ENCODE measurements at regions not wholly inside any gene's neighbourhood (a gene's known extent, or its start where the extent isn't known, plus 50 kb on each side); places are given as distances from the start of the nearest gene placed in this dataset.

DNA sequence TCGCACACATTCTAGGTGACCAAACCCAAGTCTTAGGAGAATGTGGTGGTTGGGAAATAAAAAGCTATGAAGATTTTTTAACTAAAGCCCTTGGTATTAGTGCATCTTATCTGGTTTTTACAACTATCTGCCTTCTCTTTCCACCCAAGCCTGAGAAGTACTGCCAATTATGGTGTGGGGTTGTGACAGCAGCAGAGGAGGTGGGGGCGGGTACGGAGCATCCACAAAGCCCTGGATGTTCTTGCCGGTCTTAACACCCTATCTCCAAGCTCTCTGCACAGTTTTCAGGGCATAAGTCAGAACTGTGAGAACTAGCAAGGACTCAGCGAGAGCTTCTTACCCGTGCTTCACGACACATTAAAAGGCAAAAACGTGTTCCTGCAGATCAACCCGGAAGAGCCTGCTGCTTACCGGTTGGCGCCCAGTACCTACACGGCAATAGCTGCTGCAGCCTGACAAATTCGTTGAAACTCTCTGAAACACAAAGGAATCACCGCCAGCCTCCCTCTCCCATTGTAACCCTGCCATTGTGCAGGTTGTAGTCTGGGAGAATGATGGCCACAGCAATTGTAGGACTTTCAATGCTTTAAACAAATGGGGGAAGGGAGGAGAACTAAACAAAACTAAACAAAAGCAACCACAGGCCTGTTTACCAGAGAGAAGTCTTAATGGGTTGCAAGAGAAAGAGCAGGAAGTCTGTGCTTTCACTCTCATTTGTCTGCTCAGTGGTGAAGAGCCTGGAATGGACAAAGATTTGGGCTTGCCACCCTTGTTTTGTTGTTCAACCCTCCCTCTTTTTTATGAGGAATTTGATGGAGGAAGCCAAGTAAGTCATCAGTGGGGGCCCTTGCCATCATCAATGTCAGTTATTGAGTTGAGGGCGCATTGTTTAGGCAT lies 461.0 kb upstream of the JARID2 start:
- no peak for DNase-seq

- no peak for DNase-seq
Measured at GRCh38 chr6:14785493-14785790, 460.4 kb upstream of the JARID2 start.

GRCh38 chr6:14786008-14786407 lies 459.9 kb upstream of the JARID2 start:
- DNase-seq = no peak

DNA sequence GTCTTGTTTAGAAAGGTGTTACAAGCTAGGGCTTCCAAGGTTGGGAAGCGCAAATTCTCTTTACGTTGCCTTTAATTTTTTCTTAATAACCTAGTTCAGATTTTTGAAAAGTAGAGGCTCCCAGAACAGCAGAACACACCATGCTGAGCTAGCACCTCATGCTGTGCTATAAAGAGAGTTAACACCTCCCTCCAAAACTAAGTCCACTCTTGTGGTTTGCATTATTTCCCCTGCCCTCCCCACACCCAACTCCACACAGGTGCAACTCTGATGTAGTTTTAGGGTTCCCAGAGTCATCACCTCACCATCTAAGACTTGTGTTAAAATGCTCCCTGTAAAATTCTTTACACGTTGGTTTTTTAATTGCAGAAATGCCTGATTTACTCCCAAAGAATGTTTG lies 459.4 kb upstream of the JARID2 start:
- DNase-seq = no peak

DNA sequence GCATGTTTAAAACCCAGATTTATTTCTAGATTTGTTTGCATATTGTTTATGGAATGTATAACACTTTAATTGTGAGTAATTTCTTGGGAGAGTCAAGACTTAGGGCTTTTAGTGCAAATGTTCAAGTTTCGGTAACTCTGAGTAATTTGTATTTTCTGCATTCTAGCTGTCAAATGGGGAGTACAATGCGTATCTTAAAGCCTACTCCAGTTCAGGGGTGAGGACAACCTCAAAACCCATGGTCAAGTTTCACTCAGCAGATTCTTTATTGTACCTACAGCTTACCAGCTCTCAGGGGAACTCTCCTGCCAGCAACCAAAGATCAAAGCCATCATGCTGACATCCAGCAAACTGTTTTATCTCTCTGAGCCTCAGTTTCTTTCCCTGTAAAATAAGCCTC lies 458.6 kb upstream of the JARID2 start:
- no peak for DNase-seq

GRCh38 chr6:14787677-14788076 lies 458.2 kb upstream of the JARID2 start:
- no peak for DNase-seq

DNA sequence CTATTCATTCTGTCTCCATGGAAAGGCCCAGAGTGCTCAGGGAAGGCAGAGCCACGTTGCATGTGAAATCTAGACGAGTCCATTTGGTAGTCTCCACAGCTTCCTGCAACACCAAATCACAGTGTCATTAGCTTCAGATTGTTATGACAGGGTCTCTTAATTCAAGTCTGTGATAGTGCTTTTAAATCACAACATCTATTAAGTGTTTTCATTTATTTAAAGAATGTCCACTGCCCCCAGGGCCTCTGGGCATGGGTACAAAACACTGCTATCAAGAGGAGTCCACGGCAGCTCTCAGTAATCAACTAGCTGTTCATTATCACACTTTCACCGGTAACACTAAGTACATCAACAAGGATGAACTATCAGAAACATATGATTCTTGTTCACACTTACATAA lies 455.9 kb upstream of the JARID2 start:
- DNase-seq = no peak

DNA sequence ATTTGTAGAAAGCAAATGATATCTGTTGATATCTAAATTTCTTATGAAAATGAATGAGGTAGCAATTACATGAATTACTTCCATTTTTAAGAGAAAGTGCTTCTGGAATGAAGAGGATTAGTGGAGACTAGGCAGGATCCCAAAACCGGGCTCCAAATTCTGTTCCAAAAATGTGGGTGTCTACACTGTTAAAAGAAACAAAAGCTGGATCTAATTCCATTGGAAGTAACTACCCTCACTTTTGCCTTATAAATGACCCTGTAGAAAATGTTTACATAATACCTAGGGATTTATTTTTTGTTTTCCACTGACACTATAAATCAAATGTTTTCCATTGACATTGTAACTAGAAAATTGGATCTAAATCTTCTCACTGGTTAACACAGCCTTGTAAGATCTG lies 454.9 kb upstream of the JARID2 start:
- DNase-seq = no peak

DNA sequence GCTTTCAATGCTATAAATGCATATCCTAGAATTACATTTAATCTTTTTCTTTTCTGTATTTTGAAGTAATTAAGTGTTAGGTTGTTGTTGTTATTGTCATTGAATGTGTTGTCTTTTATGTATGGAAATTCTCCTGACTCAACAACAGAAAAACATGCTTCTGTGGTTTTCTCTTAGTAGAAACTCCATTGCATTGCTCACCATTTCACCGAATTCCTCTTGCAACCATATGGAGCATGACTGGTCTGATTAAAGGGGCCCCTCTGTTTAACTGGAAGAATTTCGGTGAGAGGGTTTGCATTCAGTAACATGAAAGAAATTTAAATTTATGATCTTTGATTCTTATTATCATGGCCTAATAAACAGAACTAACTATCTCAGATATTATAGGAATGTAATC lies 454.3 kb upstream of the JARID2 start:
- peak; percentile 51 for DNase-seq

DNA sequence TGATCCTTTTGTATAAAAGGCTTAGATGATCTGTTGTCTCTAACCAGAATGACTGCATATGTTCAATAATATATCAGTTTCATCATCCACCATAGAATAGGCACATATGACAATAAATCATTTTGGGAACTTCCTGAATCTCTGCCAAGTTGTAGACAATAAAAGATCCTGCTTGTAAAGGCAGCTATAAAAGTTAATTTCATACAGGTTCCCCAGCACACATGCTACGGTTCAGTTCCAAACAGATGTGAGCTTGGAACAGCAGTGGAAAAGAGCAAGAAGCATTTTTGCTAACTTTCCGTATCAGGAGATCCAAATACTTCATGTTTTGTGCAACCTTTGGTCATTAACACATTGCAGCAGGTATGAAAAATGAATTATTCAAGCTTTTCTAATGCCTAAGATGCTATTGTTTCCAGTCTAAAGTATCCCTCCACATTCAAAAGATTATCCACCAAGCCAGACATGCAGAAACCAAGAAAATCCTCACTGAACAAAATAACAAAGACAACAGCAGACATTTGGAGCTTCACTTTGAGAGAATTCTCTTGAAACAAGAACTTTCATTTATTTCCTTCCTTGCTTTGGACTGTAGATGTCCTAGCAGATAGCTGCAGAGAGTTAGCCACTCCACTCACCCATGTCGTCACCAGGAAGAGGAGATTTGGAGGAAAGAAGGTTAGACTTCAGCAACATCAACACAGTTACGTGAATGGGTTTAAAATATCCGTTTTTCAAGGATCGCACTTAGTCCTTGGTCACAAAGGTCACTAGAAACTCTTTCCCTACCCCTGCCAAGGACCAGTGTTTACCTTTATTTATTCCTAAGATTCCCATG lies 453.5 kb upstream of the JARID2 start:
- peak; percentile 83 for DNase-seq

GRCh38 chr6:14795451-14795850 lies 450.4 kb upstream of the JARID2 start:
- DNase-seq = no peak

DNA sequence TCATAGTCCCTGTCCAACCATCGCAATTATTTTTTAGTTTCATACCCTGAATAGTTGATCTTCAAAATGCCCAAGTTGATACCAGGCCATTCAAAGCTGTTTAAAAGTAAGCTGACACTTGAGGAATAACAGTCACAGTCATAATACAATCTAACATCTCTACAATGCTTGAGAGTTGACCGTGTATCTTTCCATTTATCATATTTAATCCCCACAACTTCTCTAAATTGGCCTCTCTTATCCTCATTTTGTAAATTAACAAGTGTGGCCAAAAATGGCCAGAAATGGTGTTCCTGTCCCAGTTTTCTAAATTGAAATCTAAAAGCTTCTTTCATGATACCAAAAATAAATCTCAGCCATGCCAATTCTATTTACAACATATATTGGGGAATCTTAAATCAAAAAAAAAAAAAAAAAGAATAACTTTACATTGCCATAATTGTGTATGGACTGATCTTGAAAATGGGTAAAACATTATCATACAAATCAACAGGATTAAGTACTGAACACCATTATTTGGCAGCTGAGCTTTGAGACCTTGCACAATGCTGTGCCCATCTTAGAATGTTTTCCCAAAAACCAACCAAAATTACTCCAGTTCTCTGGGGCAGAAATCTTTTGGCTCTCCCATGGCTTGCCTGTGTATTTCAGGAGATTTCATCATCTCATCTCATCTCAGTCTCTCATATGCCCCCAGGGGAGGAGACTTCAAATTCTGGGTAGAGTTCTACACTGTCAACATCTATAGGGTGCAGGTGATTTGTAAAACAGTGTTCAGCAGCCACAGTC lies 448.7 kb upstream of the JARID2 start:
- DNase-seq = no peak

DNA sequence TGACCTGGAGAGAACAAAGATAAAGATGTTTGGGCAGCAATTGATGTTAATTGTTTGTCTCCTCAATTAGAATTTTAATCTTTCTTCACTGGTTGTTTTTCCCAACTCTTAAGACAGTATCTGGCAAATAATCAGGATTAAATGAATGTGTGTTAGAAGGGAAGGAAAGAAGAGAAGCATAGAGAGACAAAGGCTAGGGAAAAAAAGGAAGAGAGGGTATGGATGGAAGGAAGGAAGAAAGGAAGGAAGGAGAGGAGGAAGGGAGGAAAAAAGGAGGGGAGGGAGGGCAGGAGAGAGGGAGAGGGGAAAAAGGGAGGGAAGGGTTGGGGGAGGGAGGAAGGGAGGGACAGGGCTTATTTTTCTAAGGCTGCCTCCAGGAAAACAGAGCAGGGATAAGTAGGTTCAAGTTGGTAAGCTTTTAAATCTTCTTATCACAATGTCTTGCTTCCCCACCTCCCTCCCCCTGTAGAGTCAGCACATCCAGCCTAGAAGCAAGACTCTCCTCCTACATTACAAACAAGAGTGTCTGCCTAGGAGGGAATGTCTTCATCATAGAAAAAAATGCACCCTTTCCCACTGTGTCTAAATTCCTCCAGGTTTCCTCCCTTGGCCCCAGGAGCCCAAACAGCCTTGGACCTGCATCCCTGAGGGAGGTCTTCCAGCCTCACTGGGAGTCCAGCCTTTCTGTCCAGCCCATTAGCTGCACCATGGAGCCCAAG lies 447.8 kb upstream of the JARID2 start:
- DNase-seq = no peak

DNA sequence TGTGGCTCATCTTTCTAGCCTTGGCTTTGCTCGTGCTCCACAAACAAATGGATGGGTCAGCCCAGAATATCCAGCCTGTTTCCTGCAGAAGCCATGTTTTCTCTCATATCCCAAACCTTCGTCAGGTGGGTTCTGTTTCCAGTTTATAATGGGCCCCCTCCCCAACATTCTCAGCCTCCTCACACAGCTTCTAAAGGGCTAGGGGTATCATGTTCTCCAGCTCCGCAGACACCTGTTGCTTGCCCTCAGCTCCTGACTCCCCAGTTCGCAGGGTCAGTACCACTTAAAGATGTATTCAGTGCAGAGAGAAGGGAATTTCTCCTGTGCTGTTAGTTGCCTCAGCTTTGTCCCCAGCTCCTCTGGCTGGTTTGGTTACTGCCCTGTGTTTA lies 447.3 kb upstream of the JARID2 start:
- DNase-seq = no peak

- no peak for DNase-seq
Measured at GRCh38 chr6:14798996-14799588, 446.8 kb upstream of the JARID2 start.

DNA sequence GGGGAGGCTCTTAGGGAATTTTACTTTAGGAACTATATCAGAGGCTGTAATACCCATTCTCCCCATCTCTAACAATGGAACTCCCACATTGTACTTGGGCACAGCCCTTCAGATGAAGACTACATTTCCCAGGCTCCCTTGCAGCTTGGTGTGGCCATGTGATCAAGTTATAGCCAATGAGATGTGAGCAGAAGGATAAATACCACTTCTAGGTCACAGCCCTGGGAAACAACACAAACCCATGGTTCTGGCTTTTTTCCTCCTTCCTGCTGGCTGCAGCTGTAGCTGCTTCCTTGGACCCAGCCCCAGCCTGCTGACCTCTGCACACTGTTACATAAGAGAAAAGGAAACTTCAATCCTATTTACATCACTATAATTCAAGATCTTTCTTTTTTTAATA lies 445.9 kb upstream of the JARID2 start:
- DNase-seq = no peak

- DNase-seq = no peak
Measured at GRCh38 chr6:14802514-14803160, 443.2 kb upstream of the JARID2 start.

- DNase-seq = no peak
Measured at GRCh38 chr6:14804001-14804784, 441.7 kb upstream of the JARID2 start.

DNA sequence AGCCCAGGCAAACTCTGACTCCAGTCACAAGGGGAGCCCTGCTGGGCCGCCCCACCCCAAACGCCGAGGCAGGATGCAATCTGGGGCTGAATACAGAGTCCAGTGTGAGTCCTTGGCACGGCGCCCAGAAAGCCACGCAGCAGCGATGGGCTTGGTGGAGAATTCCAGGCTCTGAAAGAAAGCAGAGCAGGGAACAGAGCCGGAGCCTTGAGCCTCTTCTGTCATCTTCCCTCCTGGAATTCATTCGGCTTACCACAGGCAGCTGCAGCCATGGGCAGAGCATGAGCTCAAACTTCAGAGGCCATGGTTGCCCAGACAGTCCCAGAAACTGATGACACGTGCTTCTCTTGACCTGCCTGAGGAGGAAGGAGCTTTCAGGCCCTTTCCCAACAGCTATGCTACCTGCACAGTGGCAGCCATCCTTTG lies 441.1 kb upstream of the JARID2 start:
- DNase-seq = no peak

- no peak for DNase-seq
Measured at GRCh38 chr6:14806101-14806500, 439.8 kb upstream of the JARID2 start.

- no peak for DNase-seq
Measured at GRCh38 chr6:14807130-14807529, 438.7 kb upstream of the JARID2 start.
